ENCODE measurements at regions not wholly inside any gene's neighbourhood (a gene's known extent, or its start where the extent isn't known, plus 50 kb on each side); places are given as distances from the start of the nearest gene placed in this dataset.

DNA sequence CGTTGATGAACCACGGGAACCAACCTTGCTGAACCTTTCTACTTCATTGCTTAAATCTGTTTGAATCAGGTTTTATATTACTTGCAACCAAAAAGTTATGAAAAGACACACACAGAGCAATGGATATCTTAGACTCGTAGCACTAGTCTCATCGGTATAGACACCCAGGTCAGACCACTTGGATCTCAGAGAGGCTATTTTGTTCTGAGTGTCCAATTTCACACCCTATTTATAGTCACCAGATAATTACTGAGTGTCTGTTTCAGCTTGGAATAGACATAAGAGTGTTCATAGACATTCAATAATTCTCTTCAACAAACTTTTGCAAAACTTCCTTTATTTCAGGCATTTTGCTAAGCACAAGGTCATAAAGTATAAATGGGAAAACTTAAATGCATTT lies 145.4 kb upstream of the EGFLAM start:
- TF ChIP-seq, protein P1, sequence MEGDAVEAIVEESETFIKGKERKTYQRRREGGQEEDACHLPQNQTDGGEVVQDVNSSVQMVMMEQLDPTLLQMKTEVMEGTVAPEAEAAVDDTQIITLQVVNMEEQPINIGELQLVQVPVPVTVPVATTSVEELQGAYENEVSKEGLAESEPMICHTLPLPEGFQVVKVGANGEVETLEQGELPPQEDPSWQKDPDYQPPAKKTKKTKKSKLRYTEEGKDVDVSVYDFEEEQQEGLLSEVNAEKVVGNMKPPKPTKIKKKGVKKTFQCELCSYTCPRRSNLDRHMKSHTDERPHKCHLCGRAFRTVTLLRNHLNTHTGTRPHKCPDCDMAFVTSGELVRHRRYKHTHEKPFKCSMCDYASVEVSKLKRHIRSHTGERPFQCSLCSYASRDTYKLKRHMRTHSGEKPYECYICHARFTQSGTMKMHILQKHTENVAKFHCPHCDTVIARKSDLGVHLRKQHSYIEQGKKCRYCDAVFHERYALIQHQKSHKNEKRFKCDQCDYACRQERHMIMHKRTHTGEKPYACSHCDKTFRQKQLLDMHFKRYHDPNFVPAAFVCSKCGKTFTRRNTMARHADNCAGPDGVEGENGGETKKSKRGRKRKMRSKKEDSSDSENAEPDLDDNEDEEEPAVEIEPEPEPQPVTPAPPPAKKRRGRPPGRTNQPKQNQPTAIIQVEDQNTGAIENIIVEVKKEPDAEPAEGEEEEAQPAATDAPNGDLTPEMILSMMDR (IDR thresholded peaks at IDR 0.05; ENCODE audit: extremely low read depth, insufficient read depth, missing control alignments) = no peak
- DNase-seq (ENCODE audit: low spot score) = no peak

DNA sequence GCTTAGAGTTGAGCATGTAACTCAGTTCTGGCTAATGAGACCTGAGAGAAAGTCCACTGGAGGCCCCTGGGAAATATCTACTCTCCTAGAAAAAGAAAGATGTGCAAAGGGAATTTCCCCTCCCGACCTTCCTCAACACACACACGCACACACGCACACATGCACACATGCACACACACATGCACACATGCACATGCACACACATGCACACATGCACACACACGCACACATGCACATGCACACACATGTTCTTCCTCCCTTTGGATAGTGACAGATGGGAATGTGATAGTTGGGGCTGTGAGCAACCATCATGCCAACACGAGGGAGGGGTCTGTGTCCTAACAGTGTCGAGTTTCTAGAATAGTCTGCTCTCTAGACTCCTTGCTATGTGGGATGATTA lies 148.2 kb upstream of the EGFLAM start:
- in situ Hi-C loops (cut with MboI; ENCODE audit: low pct_unique_long_range_greater_than_20kb, low sequenced_read_pairs, unreplicated experiment) = no loop called here
- TF ChIP-seq, protein P1 (IDR thresholded peaks at IDR 0.05; ENCODE audit: extremely low read depth, insufficient read depth, missing control alignments) = no peak
- no peak for DNase-seq (ENCODE audit: low spot score)

More for the DNA sequence above, 145.4 kb upstream of the EGFLAM start:
- in situ Hi-C loops (cut with MboI; ENCODE audit: low pct_unique_long_range_greater_than_20kb, low sequenced_read_pairs, unreplicated experiment) = no loop called here

DNA sequence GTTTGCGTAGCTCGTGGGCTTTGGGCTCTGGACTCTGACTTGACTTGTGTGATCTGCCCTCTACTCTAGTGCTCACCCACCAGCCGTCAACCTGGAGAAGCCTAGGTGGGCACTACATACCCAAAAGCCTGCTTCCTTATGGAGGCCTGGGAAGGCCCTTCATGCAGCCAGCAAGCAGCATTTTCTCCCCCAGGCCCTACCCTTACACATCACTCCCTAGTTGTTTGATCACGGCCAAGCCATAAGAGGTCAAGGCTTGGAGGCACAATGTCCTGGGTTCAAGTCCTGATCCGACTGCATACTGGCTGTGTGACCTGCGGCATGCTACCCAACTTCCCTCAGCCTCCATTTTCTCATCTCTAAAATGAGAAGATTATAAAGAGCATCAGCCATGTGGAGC lies 151.3 kb upstream of the EGFLAM start:
- in situ Hi-C loops (cut with MboI; ENCODE audit: low pct_unique_long_range_greater_than_20kb, low sequenced_read_pairs, unreplicated experiment) = no loop called here
- TF ChIP-seq, protein P1 (IDR thresholded peaks at IDR 0.05; ENCODE audit: extremely low read depth, insufficient read depth, missing control alignments) = no peak
- DNase-seq (ENCODE audit: low spot score) = no peak

DNA sequence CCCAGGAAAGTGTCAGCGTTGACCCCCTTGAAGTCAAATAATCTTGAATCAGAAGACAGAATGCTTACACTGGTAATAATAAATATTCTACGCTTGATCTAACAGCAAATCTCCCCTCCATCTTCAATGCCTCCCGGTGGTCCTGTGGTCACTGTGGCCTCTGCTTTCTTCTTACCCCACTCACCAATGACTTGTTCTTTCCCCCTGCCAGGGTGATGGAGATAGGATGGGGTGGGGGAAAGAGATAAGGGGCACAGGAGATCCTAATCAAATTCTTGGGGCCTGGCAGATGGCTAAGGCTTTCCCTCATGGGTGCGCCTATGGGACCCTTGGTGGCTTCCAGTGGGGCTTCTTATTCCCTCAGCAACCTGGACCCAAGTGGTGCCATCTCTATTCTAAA lies 152.6 kb upstream of the EGFLAM start:
- TF ChIP-seq, protein P1 (IDR thresholded peaks at IDR 0.05; ENCODE audit: extremely low read depth, insufficient read depth, missing control alignments) = no peak
- in situ Hi-C loops (cut with MboI; ENCODE audit: low pct_unique_long_range_greater_than_20kb, low sequenced_read_pairs, unreplicated experiment) = no loop called here
- no peak for DNase-seq (ENCODE audit: low spot score)

DNA sequence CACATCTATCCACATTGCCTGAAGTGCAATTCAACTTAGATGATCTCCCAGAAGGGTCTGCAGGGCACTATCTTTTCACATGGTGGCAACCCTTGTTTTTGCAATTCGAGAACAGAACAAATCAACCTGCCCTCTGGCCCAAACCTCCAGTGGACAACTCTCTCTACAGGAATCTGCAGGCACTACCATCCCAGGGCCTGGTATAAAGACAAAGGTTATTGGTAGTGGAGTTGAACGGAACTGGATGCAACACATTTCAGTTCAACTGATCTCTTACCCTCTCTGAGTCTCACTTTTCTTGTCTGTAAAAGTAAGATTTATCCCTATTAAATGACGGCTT lies 153.2 kb upstream of the EGFLAM start:
- TF ChIP-seq, protein P1 (IDR thresholded peaks at IDR 0.05; ENCODE audit: extremely low read depth, insufficient read depth, missing control alignments) = no peak
- no peak for DNase-seq (ENCODE audit: low spot score)
- in situ Hi-C loops (cut with MboI; ENCODE audit: low pct_unique_long_range_greater_than_20kb, low sequenced_read_pairs, unreplicated experiment) = no loop called here

DNA sequence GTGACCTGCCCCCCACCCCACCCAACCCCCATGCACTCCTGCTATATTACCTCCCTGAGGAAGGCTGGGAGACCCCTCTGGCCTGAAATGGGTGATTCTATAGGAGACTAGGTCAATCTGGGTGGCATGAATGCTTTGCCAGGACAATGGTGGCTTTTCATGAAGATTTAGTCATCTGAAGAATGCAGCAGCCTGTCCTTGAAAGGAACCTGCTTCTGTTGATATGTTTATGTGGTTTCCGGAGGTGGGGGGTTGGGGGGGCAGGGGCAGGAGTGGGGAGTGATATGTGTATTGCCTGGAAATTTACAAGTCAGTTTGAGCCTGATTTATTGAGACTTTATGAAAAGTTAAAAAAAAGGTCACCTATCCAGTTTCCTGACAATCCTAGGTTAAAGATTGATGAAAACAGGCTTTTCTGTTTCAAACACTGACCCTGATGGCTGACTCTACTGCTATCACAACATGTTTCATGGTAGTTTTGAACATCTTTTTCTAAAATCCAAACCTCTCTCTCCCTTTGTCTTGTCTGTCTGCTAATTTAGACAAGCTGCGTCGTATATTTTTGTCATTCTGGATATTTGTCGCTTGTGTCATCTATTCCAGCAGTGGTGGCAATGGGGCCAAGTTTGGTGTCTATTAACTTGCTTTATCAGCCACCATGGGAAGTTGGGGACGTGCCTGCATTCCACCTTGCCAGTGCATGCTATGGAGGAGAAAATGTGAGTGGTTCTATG lies 153.7 kb upstream of the EGFLAM start:
- in situ Hi-C loops (cut with MboI; ENCODE audit: low pct_unique_long_range_greater_than_20kb, low sequenced_read_pairs, unreplicated experiment) = no loop called here
- TF ChIP-seq, protein P1 (IDR thresholded peaks at IDR 0.05; ENCODE audit: extremely low read depth, insufficient read depth, missing control alignments) = no peak
- DNase-seq (ENCODE audit: low spot score) = no peak

Data from GM13977 (cell line).